Endothelial cell (in vitro differentiated cells): ENCODE measurements at regions not wholly inside any gene's neighbourhood (a gene's known extent, or its start where the extent isn't known, plus 50 kb on each side); places are given as distances from the start of the nearest gene placed in this dataset.
"Not testable (repeated sequence)": the region's sequence is repeated elsewhere in the genome, so short reads cannot be mapped to it uniquely, and the experiment has no call there.

ENCODE experiments used
- DNase-seq: peaks from one replicate; pipeline ENCODE4 v3.0.0; 2021; ENCODE audit warnings: low spot score
- H3K27ac Mint-ChIP-seq: one replicate; pipeline ENCODE4 v1.8.0; 2021; ENCODE audit warnings: mixed read lengths, inconsistent platforms; ENCODE audit not compliant: unreplicated experiment
- H3K27me3 Mint-ChIP-seq: one replicate; pipeline ENCODE4 v1.8.0; 2021; ENCODE audit warnings: mild to moderate bottlenecking, moderate library complexity, mixed read lengths, inconsistent platforms; ENCODE audit not compliant: unreplicated experiment
- H3K36me3 Mint-ChIP-seq: one replicate; pipeline ENCODE4 v1.8.0; 2021; ENCODE audit warnings: mild to moderate bottlenecking, low read depth, mixed read lengths, inconsistent platforms; ENCODE audit not compliant: unreplicated experiment
- H3K4me1 Mint-ChIP-seq: one replicate; pipeline ENCODE4 v1.8.0; 2021; ENCODE audit warnings: mild to moderate bottlenecking, mixed read lengths, inconsistent platforms; ENCODE audit not compliant: unreplicated experiment
- H3K4me3 Mint-ChIP-seq: one replicate; pipeline ENCODE4 v1.8.0; 2021; ENCODE audit warnings: mild to moderate bottlenecking, mixed read lengths, inconsistent platforms; ENCODE audit not compliant: unreplicated experiment
- H3K9me3 Mint-ChIP-seq: one replicate; pipeline ENCODE4 v1.8.0; 2021; ENCODE audit warnings: mixed read lengths, inconsistent platforms; ENCODE audit not compliant: unreplicated experiment
- CTCF ChIP-seq: fragments of 200-600 bp; sonication (generic); IDR thresholded peaks from one replicate; pipeline ENCODE4 v1.5.0; 2021; ENCODE audit warnings: antibody characterized with exemption; ENCODE audit not compliant: unreplicated experiment

DNA sequence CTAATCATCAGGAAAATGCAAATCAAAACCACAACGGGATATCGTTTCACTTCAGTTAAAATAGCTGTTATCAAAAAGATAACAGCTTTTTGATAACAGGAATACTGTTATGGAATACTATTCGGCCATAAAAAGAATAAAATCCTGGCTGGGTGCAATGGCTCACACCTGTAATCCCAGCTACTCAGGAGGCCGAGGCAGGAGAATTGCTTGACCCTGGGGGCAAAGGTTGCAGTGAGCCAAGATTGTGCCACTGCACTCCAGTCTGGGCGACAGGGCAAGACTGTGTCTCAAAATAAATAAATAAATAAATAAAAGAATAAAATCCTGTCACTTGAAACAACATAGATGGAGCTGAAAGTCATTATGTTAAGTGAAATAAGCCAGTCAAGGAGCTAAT lies 178.1 kb upstream of the TSC22D2 start:
- no peaks in the 10 kb centered on the region for H3K9me3 Mint-ChIP-seq
- H3K27me3 Mint-ChIP-seq = peaks cover 6% of the 10 kb centered on the region
- no peak overlapping the region for H3K27ac Mint-ChIP-seq
- H3K4me3 Mint-ChIP-seq = no peak overlapping the region
- no peak for DNase-seq
- no peak for TF ChIP-seq CTCF
- no peaks in the 10 kb centered on the region for H3K36me3 Mint-ChIP-seq
- peaks cover 34% of the 10 kb centered on the region for H3K4me1 Mint-ChIP-seq

GRCh38 chr3:150228626-150229025 lies 179.5 kb upstream of the TSC22D2 start:
- not testable (repeated sequence) for DNase-seq, H3K27me3 Mint-ChIP-seq, H3K4me3 Mint-ChIP-seq, H3K36me3 Mint-ChIP-seq, H3K27ac Mint-ChIP-seq, H3K9me3 Mint-ChIP-seq
- peaks cover 48% of the 10 kb centered on the region for H3K4me1 Mint-ChIP-seq

- peak; percentile 80 for TF ChIP-seq CTCF
- peak overlapping the region; percentile 86 for H3K27ac Mint-ChIP-seq
- peak; percentile 85 for DNase-seq
- peaks cover 53% of the 10 kb centered on the region for H3K4me1 Mint-ChIP-seq
- no peaks in the 10 kb centered on the region for H3K9me3 Mint-ChIP-seq
- peaks cover 8% of the 10 kb centered on the region for H3K27me3 Mint-ChIP-seq
- peak overlapping the region; percentile 82 for H3K4me3 Mint-ChIP-seq
- H3K36me3 Mint-ChIP-seq = no peaks in the 10 kb centered on the region
These were observed 180.3 kb upstream of the TSC22D2 start for GRCh38 chr3:150227839-150228238.

DNA sequence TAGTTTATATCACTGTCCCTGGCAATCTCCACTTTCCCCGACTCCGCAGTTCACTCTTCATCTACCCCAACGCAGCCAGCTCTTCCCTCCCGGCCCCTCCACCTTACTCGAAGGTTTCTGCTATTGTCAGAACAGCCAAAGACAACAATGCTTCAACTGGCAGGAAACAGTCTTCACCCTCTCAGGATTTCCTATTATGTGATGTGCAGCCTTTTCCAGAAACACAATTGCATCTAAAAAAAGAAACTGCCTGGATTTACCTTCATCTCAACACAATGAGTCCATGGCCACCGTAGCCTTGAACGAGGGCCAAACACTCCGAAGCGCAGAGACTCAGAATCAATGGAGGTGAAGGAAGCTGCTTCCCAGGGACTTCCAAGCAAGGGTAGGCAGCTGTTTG lies 182.1 kb upstream of the TSC22D2 start:
- H3K27me3 Mint-ChIP-seq = peaks cover 10% of the 10 kb centered on the region
- H3K4me1 Mint-ChIP-seq = peaks cover 65% of the 10 kb centered on the region
- no peaks in the 10 kb centered on the region for H3K36me3 Mint-ChIP-seq
- peak overlapping the region; percentile 83 for H3K4me3 Mint-ChIP-seq
- peak overlapping the region; percentile 99 for H3K27ac Mint-ChIP-seq
- peak; percentile 32 for DNase-seq
- H3K9me3 Mint-ChIP-seq = no peaks in the 10 kb centered on the region
- TF ChIP-seq CTCF = no peak

- Mint-ChIP-seq H3K27me3 (peaks cover 10% of the 10 kb centered on the region), H3K4me3 (no peak overlapping the region), H3K9me3 (no peaks in the 10 kb centered on the region), H3K4me1 (peaks cover 68% of the 10 kb centered on the region), H3K36me3 (peaks cover 3% of the 10 kb centered on the region), H3K27ac (no peak overlapping the region)
- no peak for DNase-seq
- TF ChIP-seq CTCF = no peak
These were observed 184.5 kb upstream of the TSC22D2 start for GRCh38 chr3:150223558-150223957.
